ENCODE measurements at regions not wholly inside any gene's neighbourhood (a gene's known extent, or its start where the extent isn't known, plus 50 kb on each side); places are given as distances from the start of the nearest gene placed in this dataset.

DNA sequence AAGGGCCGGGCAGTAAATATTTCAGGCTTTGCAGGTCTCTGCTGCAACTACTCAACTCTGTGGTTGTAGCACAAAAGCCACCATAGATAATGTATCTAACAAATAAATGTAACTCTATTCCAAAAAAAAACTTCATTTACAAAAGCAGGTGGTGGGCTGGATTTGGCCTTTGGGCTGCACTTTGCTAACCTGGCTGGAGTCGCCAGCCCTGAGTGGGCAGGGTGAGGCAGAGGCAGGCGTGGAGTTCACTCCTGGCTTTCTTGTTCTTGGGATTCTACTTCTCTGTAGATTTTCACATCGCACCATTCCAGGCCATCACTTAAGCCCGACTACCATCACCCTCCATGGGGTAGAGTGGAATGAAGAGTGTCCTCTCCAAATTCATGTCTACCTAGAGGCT, 367.6 kb upstream of the MGMT start:
- no peaks in the 10 kb centered on the region for H3K9me3 ChIP-seq
- H3K4me1 ChIP-seq, result no peaks in the 10 kb centered on the region
- no peak overlapping the region for H3K4me2 ChIP-seq
- no peak overlapping the region for H3K4me3 ChIP-seq
- no peak overlapping the region for H3K27ac ChIP-seq
- H4K20me1 ChIP-seq, result no peaks in the 10 kb centered on the region
- H3K27me3 ChIP-seq, result no peaks in the 10 kb centered on the region
- H3K9ac ChIP-seq, result no peak overlapping the region
- TF ChIP-seq Cebpa-rat (IDR thresholded peaks at IDR 0.05), result no peak
- no peaks in the 10 kb centered on the region for H3K36me3 ChIP-seq

DNA sequence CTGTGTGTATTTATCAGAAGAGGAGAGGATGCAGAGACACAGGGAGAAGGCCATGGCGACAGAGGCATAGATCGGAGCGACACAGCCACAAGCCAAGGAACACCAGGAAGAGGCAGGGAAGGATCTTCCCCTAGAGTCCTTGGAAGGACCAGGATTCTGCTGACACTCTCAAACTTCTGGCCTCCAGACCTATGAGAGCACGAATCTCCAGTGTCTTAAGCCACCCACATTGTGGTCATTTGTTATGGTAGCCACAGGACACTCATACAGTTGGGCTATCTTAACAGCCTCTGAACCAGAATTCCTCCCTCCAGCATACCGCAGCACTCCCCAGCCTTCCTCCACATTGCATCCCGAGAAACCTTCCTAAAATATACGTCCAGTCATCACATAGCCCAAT, 367.0 kb upstream of the MGMT start:
- no peak for TF ChIP-seq Cebpa-rat (IDR thresholded peaks at IDR 0.05)

DNA sequence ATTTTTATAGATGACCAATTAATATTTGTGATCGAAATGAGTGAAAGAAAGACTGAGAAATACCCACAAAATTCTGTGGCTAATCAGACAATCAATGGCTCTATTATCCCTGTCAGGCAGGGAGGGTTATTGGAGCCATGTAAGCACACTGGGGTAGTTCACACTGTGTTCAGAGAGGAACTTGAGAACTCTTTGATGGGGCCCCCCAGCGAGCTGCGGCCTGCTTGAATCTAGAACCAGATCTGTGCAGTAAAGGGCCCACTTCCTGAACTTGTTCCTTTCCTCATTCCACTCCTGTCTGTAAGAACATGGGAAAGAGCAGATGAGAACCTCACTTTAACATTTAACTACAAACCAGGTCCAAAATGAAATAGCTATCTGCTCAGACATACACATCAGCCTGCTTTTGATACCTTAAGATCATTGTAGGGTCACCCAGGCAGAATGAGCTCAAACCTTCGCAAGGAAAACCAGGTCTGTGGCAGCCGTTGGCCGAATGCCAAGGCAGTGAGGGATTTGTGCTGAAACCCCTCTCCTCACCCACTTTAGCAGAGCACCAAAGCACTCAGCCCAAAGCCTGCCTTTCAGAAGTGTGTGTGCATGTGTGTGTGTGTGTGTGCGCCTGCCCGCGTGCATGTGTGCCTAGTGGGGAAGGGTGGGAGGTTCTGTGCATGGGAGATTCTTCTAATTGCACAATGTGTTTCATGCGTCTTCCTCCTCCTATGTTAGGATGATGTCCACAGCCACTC, 365.6 kb upstream of the MGMT start:
- no peak overlapping the region for H3K4me3 ChIP-seq
- no peak overlapping the region for H3K4me2 ChIP-seq
- H3K4me1 ChIP-seq, result no peaks in the 10 kb centered on the region
- no peak overlapping the region for H3K27ac ChIP-seq
- no peaks in the 10 kb centered on the region for H3K9me3 ChIP-seq
- no peaks in the 10 kb centered on the region for H3K27me3 ChIP-seq
- no peaks in the 10 kb centered on the region for H4K20me1 ChIP-seq
- H3K36me3 ChIP-seq, result no peaks in the 10 kb centered on the region
- TF ChIP-seq Cebpa-rat (IDR thresholded peaks at IDR 0.05), result no peak
- H3K9ac ChIP-seq, result no peak overlapping the region

More for the DNA sequence above, 367.0 kb upstream of the MGMT start:
- Histone ChIP-seq H3K9ac (no peak overlapping the region), H3K36me3 (no peaks in the 10 kb centered on the region), H3K4me2 (no peak overlapping the region), H3K9me3 (no peaks in the 10 kb centered on the region), H3K4me3 (no peak overlapping the region), H3K27ac (no peak overlapping the region), H3K4me1 (no peaks in the 10 kb centered on the region), H3K27me3 (no peaks in the 10 kb centered on the region), H4K20me1 (no peaks in the 10 kb centered on the region)

DNA sequence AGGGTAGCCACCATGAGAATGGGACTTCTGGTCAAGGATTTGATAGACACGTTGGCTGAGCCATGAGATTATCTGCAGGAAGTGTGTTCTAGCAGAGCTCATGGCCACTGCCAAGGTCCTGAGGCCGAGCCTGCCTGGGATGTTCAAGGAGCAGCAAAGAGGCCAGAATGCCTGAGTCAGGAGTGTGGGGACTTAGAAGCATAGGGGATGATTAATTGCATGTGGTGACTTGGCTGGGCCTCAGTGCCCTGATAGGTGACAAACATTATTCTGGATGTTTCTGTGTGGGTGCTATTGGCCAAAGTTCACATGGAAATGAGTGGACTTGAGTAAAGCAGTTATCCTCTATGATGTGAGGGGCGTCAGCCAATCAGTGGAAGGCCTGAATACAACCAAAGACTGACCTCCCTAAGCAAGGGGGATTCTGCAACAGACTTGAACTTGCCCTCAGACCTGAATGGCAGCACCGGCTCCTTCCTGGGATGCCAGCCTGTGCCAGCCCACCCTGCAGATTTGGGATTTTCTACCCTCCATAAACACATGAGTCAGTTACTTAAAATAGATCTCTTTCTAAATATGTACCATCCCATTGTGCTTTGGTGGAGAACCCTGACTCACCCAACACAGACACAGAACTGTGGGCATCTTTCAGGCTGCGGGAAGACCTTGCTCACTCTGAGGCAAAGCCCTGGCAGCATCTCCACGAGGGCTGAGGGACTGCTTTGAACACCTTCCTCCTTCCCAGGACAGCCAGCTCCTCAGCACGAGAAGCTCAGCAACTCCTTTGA, 363.9 kb upstream of the MGMT start:
- H3K9ac ChIP-seq, result no peak overlapping the region
- no peak overlapping the region for H3K4me3 ChIP-seq
- H3K4me1 ChIP-seq, result no peaks in the 10 kb centered on the region
- H3K9me3 ChIP-seq, result no peaks in the 10 kb centered on the region
- TF ChIP-seq Cebpa-rat (IDR thresholded peaks at IDR 0.05), result no peak
- H3K36me3 ChIP-seq, result no peaks in the 10 kb centered on the region
- H3K27ac ChIP-seq, result no peak overlapping the region
- no peak overlapping the region for H3K4me2 ChIP-seq
- H4K20me1 ChIP-seq, result no peaks in the 10 kb centered on the region
- no peaks in the 10 kb centered on the region for H3K27me3 ChIP-seq

DNA sequence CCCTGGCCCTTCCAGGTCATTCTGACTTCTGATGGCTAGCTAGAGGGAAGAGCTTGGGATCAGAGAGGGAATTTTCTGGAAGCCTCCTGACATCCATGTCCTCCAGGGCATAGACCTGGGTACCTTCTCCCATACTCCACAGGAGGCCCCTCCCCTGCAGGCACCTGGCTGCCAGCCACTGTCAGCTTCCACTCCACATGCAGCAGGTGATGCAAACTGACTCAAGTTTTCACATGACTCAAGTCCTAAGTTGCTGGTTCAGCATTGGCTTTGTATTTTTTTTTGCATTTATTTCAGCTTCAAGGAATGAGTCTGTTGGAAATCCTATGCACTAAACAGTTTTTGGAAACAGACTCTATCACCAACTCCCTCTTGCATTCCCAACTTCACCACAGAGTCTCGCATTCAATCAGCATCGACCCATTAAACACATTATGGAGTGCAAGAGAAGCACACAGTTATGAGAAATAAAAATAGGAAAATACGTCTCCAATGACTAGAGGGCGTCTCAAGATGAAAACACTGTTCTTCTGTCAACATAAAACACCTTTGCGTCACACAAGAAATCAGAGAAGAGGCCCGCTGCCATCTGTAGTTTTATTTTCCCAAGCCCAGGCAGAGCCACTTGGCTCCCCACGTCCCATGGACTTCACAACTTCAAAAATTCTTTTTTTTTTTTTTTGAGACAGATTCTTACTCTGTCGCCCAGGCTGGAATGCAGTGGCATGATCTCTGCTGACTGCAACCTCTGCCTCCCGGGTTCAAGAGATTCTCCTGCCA, 362.6 kb upstream of the MGMT start:
- Histone ChIP-seq H4K20me1 (no peaks in the 10 kb centered on the region), H3K27me3 (no peaks in the 10 kb centered on the region), H3K4me2 (no peak overlapping the region), H3K36me3 (no peaks in the 10 kb centered on the region), H3K4me3 (no peak overlapping the region), H3K9ac (no peak overlapping the region), H3K4me1 (no peaks in the 10 kb centered on the region), H3K27ac (no peak overlapping the region), H3K9me3 (no peaks in the 10 kb centered on the region)
- TF ChIP-seq Cebpa-rat (IDR thresholded peaks at IDR 0.05), result no peak

DNA sequence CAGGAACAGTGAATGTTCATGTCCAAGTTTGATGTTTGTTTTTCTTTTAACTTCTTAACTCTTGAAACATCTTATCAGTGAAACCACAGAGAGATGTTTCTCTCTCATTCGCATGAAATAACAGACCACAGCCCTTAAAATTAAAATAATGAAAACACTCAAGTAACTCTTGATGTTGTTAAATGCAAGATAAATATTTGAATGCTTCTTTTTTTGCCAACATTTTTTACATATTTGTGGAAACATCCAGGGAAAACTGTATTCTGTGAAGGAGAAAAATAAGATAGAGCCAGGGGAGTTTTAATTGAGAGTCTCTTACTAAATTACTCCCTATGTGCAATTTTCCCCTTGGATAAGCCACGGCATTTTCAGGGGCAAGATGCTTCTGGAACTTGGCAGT, 361.8 kb upstream of the MGMT start:
- Histone ChIP-seq H3K4me1 (no peaks in the 10 kb centered on the region), H3K27me3 (no peaks in the 10 kb centered on the region), H3K4me2 (no peak overlapping the region), H3K36me3 (no peaks in the 10 kb centered on the region), H3K9me3 (no peaks in the 10 kb centered on the region), H3K9ac (no peak overlapping the region), H3K4me3 (no peak overlapping the region), H4K20me1 (no peaks in the 10 kb centered on the region), H3K27ac (no peak overlapping the region)
- TF ChIP-seq Cebpa-rat (IDR thresholded peaks at IDR 0.05), result no peak

DNA sequence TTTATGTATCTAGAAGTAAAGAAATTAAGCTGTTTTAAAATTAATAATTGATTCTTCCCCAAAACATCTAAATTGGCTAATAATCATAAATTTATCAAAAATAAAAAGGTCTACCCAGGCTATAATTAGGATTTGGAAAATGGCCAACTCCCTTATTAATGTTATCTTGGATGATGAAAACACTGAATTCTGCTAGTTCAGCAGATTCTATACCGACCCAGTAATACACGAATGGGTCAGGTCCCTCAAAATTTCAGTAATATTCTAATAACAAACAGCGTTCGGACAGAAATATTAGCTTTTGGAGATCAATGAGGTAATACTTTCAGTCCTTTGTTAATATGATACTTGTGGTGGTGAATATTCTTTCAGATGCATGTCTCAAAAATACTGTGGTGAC, 360.7 kb upstream of the MGMT start:
- Histone ChIP-seq H3K4me2 (no peak overlapping the region), H3K4me3 (no peak overlapping the region), H3K27ac (no peak overlapping the region), H3K27me3 (no peaks in the 10 kb centered on the region), H3K9me3 (no peaks in the 10 kb centered on the region), H3K9ac (no peak overlapping the region), H3K4me1 (no peaks in the 10 kb centered on the region), H3K36me3 (no peaks in the 10 kb centered on the region), H4K20me1 (no peaks in the 10 kb centered on the region)
- TF ChIP-seq Cebpa-rat (IDR thresholded peaks at IDR 0.05), result no peak

DNA sequence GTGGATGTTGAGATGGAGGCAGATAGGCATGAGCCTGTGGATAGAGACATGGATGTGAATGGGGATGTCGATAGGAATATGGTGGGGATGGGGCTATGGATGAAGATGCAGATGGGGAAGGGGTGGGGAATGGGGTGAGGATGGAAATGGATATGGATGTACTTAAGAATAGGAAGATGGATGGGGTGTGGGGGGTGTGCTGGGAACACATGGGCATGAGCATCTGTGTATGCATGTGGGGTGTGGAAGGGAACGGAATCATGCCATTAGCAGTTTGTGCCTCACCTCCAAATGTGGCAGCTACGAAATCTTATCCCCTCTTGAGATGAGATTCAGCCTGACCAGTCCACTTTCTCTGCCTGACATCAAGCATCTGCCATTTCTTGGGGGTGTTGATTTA, 359.5 kb upstream of the MGMT start:
- Histone ChIP-seq H3K27ac (no peak overlapping the region), H3K4me1 (no peaks in the 10 kb centered on the region), H3K27me3 (no peaks in the 10 kb centered on the region), H3K9me3 (no peaks in the 10 kb centered on the region), H4K20me1 (no peaks in the 10 kb centered on the region), H3K4me3 (no peak overlapping the region), H3K9ac (no peak overlapping the region), H3K36me3 (no peaks in the 10 kb centered on the region), H3K4me2 (no peak overlapping the region)
- no peak for TF ChIP-seq Cebpa-rat (IDR thresholded peaks at IDR 0.05)

DNA sequence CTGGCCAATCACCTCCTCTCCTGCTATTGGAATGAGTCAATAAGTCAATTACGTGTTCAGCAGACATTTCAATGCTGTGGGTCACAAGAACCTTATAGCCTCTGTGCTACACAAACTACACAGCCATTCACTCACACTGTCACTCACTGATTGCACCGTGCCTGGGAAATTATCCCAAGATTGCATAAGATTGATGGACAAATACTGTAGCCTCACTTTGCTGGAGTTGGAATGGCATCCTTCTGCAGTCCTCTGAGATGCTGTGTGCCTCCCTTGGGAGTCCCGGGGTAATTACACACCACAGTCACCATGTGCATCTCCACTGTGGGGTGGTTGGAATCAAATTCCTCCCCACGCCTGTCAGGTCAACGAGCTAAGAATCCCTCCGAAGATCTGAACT, 358.7 kb upstream of the MGMT start:
- Histone ChIP-seq H3K27ac (no peak overlapping the region), H3K36me3 (no peaks in the 10 kb centered on the region), H3K4me1 (no peaks in the 10 kb centered on the region), H3K4me3 (no peak overlapping the region), H4K20me1 (no peaks in the 10 kb centered on the region), H3K9ac (no peak overlapping the region), H3K4me2 (no peak overlapping the region), H3K9me3 (no peaks in the 10 kb centered on the region), H3K27me3 (no peaks in the 10 kb centered on the region)
- no peak for TF ChIP-seq Cebpa-rat (IDR thresholded peaks at IDR 0.05)

DNA sequence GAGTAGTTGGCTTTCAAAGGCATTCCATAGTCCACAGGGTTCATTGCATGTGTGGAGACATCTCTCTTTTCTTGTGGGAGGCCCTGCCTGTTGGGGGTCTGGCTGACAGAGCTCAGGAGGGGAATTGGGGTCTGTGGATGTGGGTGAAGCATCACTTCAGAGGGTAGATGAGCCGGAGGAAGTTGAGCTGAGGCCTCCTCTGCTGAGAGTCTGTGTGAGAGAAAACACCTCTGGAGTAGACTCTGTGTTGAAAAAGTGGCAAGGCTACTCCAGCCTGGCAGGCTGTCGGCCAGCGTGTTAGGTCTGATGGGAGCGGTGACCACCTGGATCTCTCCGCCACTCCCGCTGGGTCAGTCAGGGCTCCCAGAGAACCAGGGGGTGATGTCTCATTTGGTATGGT, 358.0 kb upstream of the MGMT start:
- H3K4me1 ChIP-seq, result no peaks in the 10 kb centered on the region
- no peaks in the 10 kb centered on the region for H3K36me3 ChIP-seq
- H3K4me3 ChIP-seq, result no peak overlapping the region
- H3K9ac ChIP-seq, result no peak overlapping the region
- no peak overlapping the region for H3K4me2 ChIP-seq
- H3K27me3 ChIP-seq, result no peaks in the 10 kb centered on the region
- no peaks in the 10 kb centered on the region for H4K20me1 ChIP-seq
- no peak for TF ChIP-seq Cebpa-rat (IDR thresholded peaks at IDR 0.05)
- no peak overlapping the region for H3K27ac ChIP-seq
- no peaks in the 10 kb centered on the region for H3K9me3 ChIP-seq
